ENCODE measurements at regions not wholly inside any gene's neighbourhood (a gene's known extent, or its start where the extent isn't known, plus 50 kb on each side); places are given as distances from the start of the nearest gene placed in this dataset.

DNA sequence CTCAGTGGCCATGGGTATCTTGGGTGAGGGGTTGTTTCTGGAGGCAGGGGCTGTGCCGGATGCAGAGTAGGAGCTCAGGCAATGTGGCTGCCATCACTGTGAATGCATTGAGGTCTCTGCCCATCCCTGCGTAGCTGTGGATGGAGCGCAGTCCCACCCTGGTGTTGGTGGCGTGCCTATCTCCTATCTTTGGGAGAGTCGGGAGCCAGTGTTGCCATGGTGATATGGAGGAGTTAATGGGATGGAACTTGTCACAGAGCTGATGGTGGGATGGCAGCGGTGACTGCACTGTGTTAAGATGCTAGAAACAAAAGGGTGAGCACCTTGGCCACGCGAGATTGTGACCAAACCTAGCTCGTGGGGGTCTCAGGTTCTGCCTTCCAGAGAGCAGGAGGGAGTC is 197.3 kb downstream of the MELK start:
- H3K27me3 Mint-ChIP-seq: peaks cover 40 to 59% of the 10 kb centered on the region in 2 donors
- no peak overlapping the region for H3K27ac Mint-ChIP-seq
- no peaks in the 10 kb centered on the region for H3K9me3 Mint-ChIP-seq
- peaks cover 0 to 7% of the 10 kb centered on the region in 2 donors for H3K4me1 Mint-ChIP-seq (ENCODE audit: low read depth in 2 of 2)
- ATAC-seq (replicated peaks) (no peak), DNase-seq (no peak)
- no peak overlapping the region for H3K4me3 Mint-ChIP-seq
- H3K36me3 Mint-ChIP-seq (ENCODE audit: insufficient read depth): no peaks in the 10 kb centered on the region

DNA sequence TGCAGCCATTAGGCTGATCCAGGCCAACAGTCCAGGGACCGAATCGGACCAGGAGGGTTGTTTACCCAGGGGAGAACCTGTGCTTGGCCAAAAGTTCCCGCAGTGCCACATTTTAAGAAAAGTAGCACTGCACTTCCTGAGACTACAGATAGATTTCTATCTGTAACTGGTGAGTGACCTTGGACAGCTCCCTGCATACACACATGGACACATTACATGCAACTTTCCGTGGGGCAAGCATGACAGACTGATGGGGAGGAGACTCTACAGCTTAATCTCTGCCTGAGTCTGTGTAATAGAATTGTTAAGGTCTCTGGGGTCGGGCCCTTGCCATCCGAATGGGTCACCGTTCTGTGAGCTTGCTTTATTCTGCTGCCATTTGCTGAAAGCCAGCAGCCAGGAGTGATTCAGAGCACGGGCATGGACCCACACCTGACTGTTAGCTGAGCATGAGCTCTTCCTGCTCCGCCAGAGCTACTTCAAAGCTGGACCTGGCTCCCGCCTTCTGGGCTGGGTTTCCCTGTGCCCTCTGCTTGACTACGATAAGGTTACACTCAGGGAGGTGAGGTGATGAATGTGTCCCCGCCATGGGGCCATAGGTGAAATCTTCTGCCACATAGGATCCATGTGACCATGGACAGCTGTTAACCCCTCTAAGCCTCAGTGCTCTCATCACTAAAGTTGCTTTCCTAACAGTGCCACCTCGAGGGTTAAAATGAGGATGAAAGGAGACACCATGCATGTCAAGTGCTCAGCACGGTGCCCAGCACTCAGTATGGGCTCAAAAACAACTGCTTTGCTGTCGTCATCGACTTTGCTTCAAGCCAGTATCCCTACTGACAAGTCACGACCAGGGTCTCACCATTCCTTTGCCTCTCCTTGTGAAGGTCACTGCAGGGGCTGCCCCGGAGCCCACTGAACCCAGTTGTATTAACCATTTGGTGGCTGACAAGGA is 200.0 kb downstream of the MELK start:
- no peaks in the 10 kb centered on the region for H3K36me3 Mint-ChIP-seq (ENCODE audit: insufficient read depth)
- DNase-seq (no peak), ATAC-seq (replicated peaks) (peak; percentile 29)
- H3K4me3 Mint-ChIP-seq: no peak overlapping the region
- no peak overlapping the region for H3K27ac Mint-ChIP-seq
- H3K9me3 Mint-ChIP-seq: no peaks in the 10 kb centered on the region
- no peaks in the 10 kb centered on the region for H3K4me1 Mint-ChIP-seq (ENCODE audit: low read depth in 2 of 2)
- peaks cover 60 to 81% of the 10 kb centered on the region in 2 donors for H3K27me3 Mint-ChIP-seq

DNA sequence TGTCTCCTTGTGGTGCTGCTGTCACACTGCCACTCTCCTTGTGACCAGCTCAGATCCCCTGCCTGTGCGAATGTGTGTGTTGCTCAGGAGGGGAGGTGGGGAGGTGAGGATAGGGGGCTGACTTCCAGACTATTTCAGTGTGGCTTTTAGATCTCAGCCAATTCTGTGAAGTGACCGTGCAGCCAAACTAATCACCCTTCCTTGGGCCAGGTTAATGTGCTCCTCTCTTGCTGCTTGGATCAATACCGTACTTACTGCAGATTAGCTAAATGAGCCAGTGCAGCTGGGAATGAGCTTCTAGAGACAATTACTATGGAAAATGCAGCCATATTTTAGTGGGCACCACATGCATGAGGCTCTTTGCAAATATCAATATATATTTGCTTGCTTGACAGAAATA is 206.0 kb downstream of the MELK start:
- no peak for ATAC-seq (replicated peaks)
- H3K27me3 Mint-ChIP-seq: peaks cover 75 to 83% of the 10 kb centered on the region in 2 donors

DNA sequence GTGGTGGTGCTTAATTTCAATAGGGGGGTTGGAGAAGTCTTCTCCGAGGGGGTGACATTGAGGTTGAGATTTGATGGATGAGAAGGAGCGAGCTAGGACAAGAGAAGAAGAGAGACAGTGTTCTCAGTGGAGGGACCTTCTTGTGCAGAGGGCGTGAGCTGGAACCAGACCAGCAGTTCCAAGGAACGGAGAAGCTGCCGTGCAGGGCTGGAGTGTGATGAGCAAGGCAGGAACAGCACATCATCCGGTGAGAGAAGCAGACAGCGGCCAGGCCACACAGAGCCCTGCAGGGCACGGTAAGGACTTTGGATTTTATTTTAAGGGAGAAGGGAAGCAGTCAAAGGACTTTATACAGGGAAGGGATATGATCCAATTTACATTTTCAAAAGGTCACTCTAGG is 206.9 kb downstream of the MELK start:
- Mint-ChIP-seq H3K27ac (no peak overlapping the region), H3K4me3 (no peak overlapping the region), H3K27me3 (peaks cover 80 to 84% of the 10 kb centered on the region in 2 donors), H3K4me1 (ENCODE audit: low read depth in 2 of 2) (no peaks in the 10 kb centered on the region), H3K36me3 (ENCODE audit: insufficient read depth) (no peaks in the 10 kb centered on the region), H3K9me3 (no peaks in the 10 kb centered on the region)
- no peak for DNase-seq
- no peak for ATAC-seq (replicated peaks)

More for the DNA sequence above, 206.0 kb downstream of the MELK start:
- H3K36me3 Mint-ChIP-seq (ENCODE audit: insufficient read depth): no peaks in the 10 kb centered on the region
- no peaks in the 10 kb centered on the region for H3K4me1 Mint-ChIP-seq (ENCODE audit: low read depth in 2 of 2)
- H3K9me3 Mint-ChIP-seq: no peaks in the 10 kb centered on the region
- DNase-seq: no peak
- H3K4me3 Mint-ChIP-seq: no peak overlapping the region
- H3K27ac Mint-ChIP-seq: no peak overlapping the region

DNA sequence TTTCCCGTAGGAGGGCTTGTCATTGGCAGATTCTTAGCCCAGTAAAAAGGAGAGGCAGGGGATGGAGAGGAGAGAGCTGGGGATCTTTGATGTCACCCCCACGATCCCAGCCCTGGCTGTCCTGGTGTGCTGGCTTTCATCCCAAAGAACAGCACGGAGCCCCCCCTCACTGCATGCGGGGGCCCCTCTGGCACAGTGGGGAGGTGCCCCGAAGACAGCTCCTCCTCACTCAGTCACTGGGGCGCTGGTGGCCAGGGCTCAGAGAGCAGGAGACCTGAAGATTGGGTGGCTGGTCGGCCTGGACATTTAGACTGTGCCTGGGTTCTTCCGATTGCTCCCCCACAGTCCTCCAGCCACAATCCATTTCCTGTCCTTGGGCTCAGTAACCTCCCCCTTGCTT is 207.5 kb downstream of the MELK start:
- Mint-ChIP-seq H3K36me3 (ENCODE audit: insufficient read depth) (no peaks in the 10 kb centered on the region), H3K27me3 (peaks cover 78 to 84% of the 10 kb centered on the region in 2 donors), H3K4me1 (ENCODE audit: low read depth in 2 of 2) (no peaks in the 10 kb centered on the region), H3K9me3 (no peaks in the 10 kb centered on the region), H3K4me3 (no peak overlapping the region), H3K27ac (no peak overlapping the region)
- DNase-seq (no peak), ATAC-seq (replicated peaks) (no peak)

DNA sequence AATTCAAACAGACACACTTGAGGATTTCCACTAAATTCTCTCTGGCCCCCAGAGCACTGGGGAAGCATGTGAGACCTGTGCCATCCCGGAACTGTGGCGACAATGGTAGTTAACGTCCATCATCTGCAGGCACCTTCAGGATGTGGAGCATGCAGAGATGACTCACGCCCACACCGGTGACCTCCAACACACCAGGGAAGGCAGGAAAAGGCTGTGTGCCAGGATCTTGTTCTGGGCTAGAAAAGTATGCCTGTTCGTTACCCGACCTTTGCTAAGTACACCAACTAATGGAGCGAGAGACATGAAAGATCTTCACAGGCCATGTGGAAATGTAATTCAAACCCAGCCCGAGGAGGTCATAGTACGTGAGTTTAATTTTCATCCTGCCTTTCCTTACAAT is 208.8 kb downstream of the MELK start:
- Mint-ChIP-seq H3K9me3 (no peaks in the 10 kb centered on the region), H3K4me1 (ENCODE audit: low read depth in 2 of 2) (no peaks in the 10 kb centered on the region), H3K27ac (no peak overlapping the region), H3K4me3 (no peak overlapping the region), H3K27me3 (peaks cover 77 to 82% of the 10 kb centered on the region in 2 donors), H3K36me3 (ENCODE audit: insufficient read depth) (no peaks in the 10 kb centered on the region)
- ATAC-seq (replicated peaks): no peak
- DNase-seq: no peak
